DOHH2 (cell line): ENCODE measurements at regions not wholly inside any gene's neighbourhood (a gene's known extent, or its start where the extent isn't known, plus 50 kb on each side); places are given as distances from the start of the nearest gene placed in this dataset.

Experiments used
- CTCF ChIP-seq: fragments of 200-600 bp; sonication (generic); IDR thresholded peaks from one replicate; pipeline ENCODE4 v1.5.1; 2014; ENCODE audit warnings: antibody characterized with exemption, mild to moderate bottlenecking, low read depth, low read length; ENCODE audit not compliant: poor library complexity, severe bottlenecking
- EZH2phosphoT487 ChIP-seq: fragments of 200-600 bp; sonication (generic); IDR thresholded peaks from 2 replicates; pipeline ENCODE4 v1.6.1; 2017; ENCODE audit warnings: borderline replicate concordance, mild to moderate bottlenecking, antibody characterized with exemption, low read length, moderate library complexity, mixed read lengths

DNA sequence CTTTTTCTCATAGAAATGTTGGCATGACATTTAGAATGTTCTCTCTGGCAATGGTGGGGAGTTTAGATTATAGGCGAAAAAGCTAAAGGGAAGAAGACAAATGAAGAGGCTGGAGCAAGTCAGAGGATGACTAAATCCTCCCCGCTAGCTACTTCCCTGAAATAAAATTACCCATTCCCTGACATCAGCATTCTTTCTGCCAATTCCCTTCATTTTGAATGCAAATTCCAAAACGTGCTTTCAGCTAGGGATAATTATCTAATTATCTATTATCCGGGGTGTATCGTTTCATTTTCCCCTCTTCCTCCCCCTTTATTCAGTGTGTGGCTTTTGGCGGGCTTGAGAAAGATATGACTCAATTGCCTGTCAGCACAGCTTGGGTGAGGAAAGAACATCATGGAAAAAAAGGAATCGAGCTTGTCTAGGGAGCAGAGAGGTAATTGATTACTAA lies 672.3 kb downstream of the TNS3 start:
- TF ChIP-seq CTCF (no peak), EZH2phosphoT487 (no peak)
